ENCODE measurements at regions not wholly inside any gene's neighbourhood (a gene's known extent, or its start where the extent isn't known, plus 50 kb on each side); places are given as distances from the start of the nearest gene placed in this dataset.

DNA sequence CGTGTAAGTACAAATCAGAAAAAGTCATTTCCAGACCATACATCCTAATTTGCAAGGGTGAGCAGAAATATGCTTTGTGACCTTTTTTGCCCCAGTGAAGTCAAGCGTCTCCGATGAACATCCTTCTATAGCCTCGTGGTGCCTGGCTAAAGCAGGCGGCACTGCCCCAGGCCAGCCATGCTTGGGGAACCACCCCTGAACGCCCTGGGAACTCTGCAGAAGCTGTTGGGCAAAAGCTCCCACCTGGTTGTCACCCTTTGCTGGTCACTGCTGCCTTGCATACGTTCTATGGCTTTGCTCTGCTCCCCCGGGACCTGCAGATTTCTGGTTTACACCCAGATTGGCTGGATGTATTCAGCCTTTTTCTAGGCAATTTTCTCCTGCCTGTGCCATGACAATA lies 256.4 kb downstream of the SS18 start:
- TF ChIP-seq, protein P1, sequence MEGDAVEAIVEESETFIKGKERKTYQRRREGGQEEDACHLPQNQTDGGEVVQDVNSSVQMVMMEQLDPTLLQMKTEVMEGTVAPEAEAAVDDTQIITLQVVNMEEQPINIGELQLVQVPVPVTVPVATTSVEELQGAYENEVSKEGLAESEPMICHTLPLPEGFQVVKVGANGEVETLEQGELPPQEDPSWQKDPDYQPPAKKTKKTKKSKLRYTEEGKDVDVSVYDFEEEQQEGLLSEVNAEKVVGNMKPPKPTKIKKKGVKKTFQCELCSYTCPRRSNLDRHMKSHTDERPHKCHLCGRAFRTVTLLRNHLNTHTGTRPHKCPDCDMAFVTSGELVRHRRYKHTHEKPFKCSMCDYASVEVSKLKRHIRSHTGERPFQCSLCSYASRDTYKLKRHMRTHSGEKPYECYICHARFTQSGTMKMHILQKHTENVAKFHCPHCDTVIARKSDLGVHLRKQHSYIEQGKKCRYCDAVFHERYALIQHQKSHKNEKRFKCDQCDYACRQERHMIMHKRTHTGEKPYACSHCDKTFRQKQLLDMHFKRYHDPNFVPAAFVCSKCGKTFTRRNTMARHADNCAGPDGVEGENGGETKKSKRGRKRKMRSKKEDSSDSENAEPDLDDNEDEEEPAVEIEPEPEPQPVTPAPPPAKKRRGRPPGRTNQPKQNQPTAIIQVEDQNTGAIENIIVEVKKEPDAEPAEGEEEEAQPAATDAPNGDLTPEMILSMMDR (IDR thresholded peaks at IDR 0.05; ENCODE audit: low read depth, low read length) = no peak
- TF ChIP-seq EZH2phosphoT487 (IDR thresholded peaks at IDR 0.05; ENCODE audit: low read depth) = no peak

Measured in OCI-LY3 (cell line).